ENCODE measurements at regions not wholly inside any gene's neighbourhood (a gene's known extent, or its start where the extent isn't known, plus 50 kb on each side); places are given as distances from the start of the nearest gene placed in this dataset.

GRCh38 chrX:14124562-14124961 lies 94.9 kb upstream of the GEMIN8 start:
- Mint-ChIP-seq H3K27me3 (ENCODE audit: unreplicated experiment) (no peaks in the 10 kb centered on the region), H3K4me3 (ENCODE audit: unreplicated experiment) (no peak overlapping the region), H3K4me1 (ENCODE audit: unreplicated experiment) (no peaks in the 10 kb centered on the region), H3K9me3 (ENCODE audit: unreplicated experiment) (peaks cover 11% of the 10 kb centered on the region), H3K36me3 (ENCODE audit: unreplicated experiment) (no peaks in the 10 kb centered on the region), H3K27ac (ENCODE audit: unreplicated experiment) (no peak overlapping the region)
- TF ChIP-seq CTCF (IDR thresholded peaks at IDR 0.05): no peak
- DNase-seq (ENCODE audit: extremely low spot score, unreplicated experiment): no peak

DNA sequence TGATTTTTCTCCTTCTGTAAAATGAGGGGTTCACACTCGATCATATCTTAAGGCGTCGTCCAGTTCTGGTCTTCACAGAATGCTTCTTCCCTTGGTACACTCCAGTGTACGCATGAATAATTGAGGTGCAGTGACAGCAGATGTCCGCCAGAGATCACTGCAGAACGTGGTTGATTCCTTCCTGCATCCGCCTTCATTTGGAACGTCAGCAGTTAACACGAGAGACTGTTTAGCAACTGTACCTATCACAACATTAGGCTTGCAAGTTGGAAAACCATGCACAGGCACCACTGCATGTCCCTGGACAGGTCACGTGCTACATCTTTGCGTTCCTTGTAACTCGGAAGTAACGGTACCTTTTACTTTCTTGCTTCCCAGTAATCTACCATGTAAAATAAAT lies 66.0 kb upstream of the GEMIN8 start:
- H3K9me3 Mint-ChIP-seq (ENCODE audit: unreplicated experiment): no peaks in the 10 kb centered on the region
- TF ChIP-seq CTCF (IDR thresholded peaks at IDR 0.05): peak; percentile 67
- H3K4me1 Mint-ChIP-seq (ENCODE audit: unreplicated experiment): no peaks in the 10 kb centered on the region
- no peak overlapping the region for H3K27ac Mint-ChIP-seq (ENCODE audit: unreplicated experiment)
- H3K27me3 Mint-ChIP-seq (ENCODE audit: unreplicated experiment): no peaks in the 10 kb centered on the region
- no peak overlapping the region for H3K4me3 Mint-ChIP-seq (ENCODE audit: unreplicated experiment)
- DNase-seq (ENCODE audit: extremely low spot score, unreplicated experiment): no peak
- no peaks in the 10 kb centered on the region for H3K36me3 Mint-ChIP-seq (ENCODE audit: unreplicated experiment)

GRCh38 chrX:14094191-14094590 lies 64.5 kb upstream of the GEMIN8 start:
- Mint-ChIP-seq H3K27ac (ENCODE audit: unreplicated experiment) (no peak overlapping the region), H3K9me3 (ENCODE audit: unreplicated experiment) (peaks cover 5% of the 10 kb centered on the region), H3K4me3 (ENCODE audit: unreplicated experiment) (no peak overlapping the region), H3K36me3 (ENCODE audit: unreplicated experiment) (no peaks in the 10 kb centered on the region), H3K4me1 (ENCODE audit: unreplicated experiment) (no peaks in the 10 kb centered on the region), H3K27me3 (ENCODE audit: unreplicated experiment) (no peaks in the 10 kb centered on the region)
- TF ChIP-seq CTCF (IDR thresholded peaks at IDR 0.05): no peak
- DNase-seq (ENCODE audit: extremely low spot score, unreplicated experiment): no peak

DNA sequence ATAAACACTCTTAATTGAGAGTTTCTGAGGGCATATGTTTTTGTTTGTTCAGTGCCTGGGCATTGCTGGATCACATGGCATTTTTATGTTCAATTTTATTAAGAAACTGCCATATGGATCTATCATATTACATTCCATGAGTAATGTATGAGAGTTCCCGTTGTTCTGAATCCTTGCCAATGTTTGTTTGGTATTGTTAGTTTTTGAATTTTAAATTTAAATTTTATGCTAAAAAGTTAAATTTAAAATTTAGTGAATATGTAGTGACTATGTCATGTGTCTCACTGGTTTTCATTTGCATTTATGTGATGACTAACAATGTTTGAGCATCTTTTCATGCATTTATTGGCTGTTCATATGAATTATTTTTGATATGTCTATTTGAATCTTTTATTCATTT lies 54.8 kb upstream of the GEMIN8 start:
- no peaks in the 10 kb centered on the region for H3K9me3 Mint-ChIP-seq (ENCODE audit: unreplicated experiment)
- H3K4me3 Mint-ChIP-seq (ENCODE audit: unreplicated experiment): no peak overlapping the region
- peaks cover 8% of the 10 kb centered on the region for H3K27me3 Mint-ChIP-seq (ENCODE audit: unreplicated experiment)
- no peaks in the 10 kb centered on the region for H3K4me1 Mint-ChIP-seq (ENCODE audit: unreplicated experiment)
- no peak for DNase-seq (ENCODE audit: extremely low spot score, unreplicated experiment)
- no peak for TF ChIP-seq CTCF (IDR thresholded peaks at IDR 0.05)
- no peaks in the 10 kb centered on the region for H3K36me3 Mint-ChIP-seq (ENCODE audit: unreplicated experiment)
- no peak overlapping the region for H3K27ac Mint-ChIP-seq (ENCODE audit: unreplicated experiment)

GRCh38 chrX:14083783-14084182 lies 54.1 kb upstream of the GEMIN8 start:
- Mint-ChIP-seq H3K4me3 (ENCODE audit: unreplicated experiment) (no peak overlapping the region), H3K4me1 (ENCODE audit: unreplicated experiment) (no peaks in the 10 kb centered on the region), H3K27me3 (ENCODE audit: unreplicated experiment) (peaks cover 8% of the 10 kb centered on the region), H3K36me3 (ENCODE audit: unreplicated experiment) (no peaks in the 10 kb centered on the region), H3K27ac (ENCODE audit: unreplicated experiment) (no peak overlapping the region), H3K9me3 (ENCODE audit: unreplicated experiment) (no peaks in the 10 kb centered on the region)
- no peak for DNase-seq (ENCODE audit: extremely low spot score, unreplicated experiment)
- TF ChIP-seq CTCF (IDR thresholded peaks at IDR 0.05): no peak

All from osteocyte (in vitro differentiated cells).